Heart left ventricle (tissue), 16 donors: ENCODE measurements at regions not wholly inside any gene's neighbourhood (a gene's known extent, or its start where the extent isn't known, plus 50 kb on each side); places are given as distances from the start of the nearest gene placed in this dataset.

Experiments
- ATAC-seq, 4 donors: fragments of 200-7000 bp; cut with Tn5 transposase; one replicate each; pipeline ENCODE4 v1.9.1; 2020 to 2022; ENCODE audit warnings: moderate library complexity in 4 of 4, mild to moderate bottlenecking in 3 of 4, moderate number of reproducible peaks in 1 of 4
- DNase-seq, 5 donors: peaks; one replicate each; pipeline ENCODE4 v3.0.0-alpha.2; 2020
- H3K27ac ChIP-seq, 12 donors: fragments of 200-600 bp; sonication (generic) in 4 of 12; one replicate each; pipeline versions ENCODE4 v1.5.0 to v1.8.0; 2016 to 2022; ENCODE audit warnings: mild to moderate bottlenecking in 2 of 12
- H3K27me3 ChIP-seq, 9 donors: fragments of 200-600 bp; sonication (generic) in 2 of 9; one replicate each; pipeline versions ENCODE4 v1.5.1 to v1.8.0; 2016 to 2022; ENCODE audit warnings: mild to moderate bottlenecking in 3 of 9
- H3K36me3 ChIP-seq, 9 donors: fragments of 200-600 bp; sonication (generic) in 2 of 9; one replicate each; pipeline versions ENCODE4 v1.5.0 to v1.8.0; 2018 to 2022; ENCODE audit warnings: mild to moderate bottlenecking in 2 of 9
- H3K4me1 ChIP-seq, 12 donors: fragments of 200-600 bp; sonication (generic) in 4 of 12; one replicate each; pipeline versions ENCODE4 v1.5.0 to v1.8.0; 2016 to 2022; ENCODE audit warnings: mild to moderate bottlenecking in 3 of 12
- H3K4me3 ChIP-seq, 12 donors: fragments of 200-600 bp; sonication (generic) in 4 of 12; one replicate each; pipeline versions ENCODE4 v1.5.0 to v1.8.0; 2017 to 2022; ENCODE audit warnings: mild to moderate bottlenecking in 9 of 12, moderate library complexity in 4 of 12
- H3K9me3 ChIP-seq, 12 donors: fragments of 200-600 bp; sonication (generic) in 4 of 12; one replicate each; pipeline versions ENCODE4 v1.5.0 to v1.8.0; 2016 to 2022; ENCODE audit warnings: mild to moderate bottlenecking in 1 of 12
- POLR2A ChIP-seq, 2 donors: fragments of 450-650 bp; IDR thresholded peaks; one replicate each; pipeline ENCODE4 v1.6.1; 2017; ENCODE audit warnings: antibody characterized with exemption in 2 of 2, mild to moderate bottlenecking in 2 of 2, moderate library complexity in 2 of 2
- WGBS, 4 donors: extraction: QIAGEN DNeasy Blood & Tissue Kit in 2 of 4; methylation state at CpG; one replicate each; pipeline versions ENCODE4 v1.1.5 to v1.1.7; 2013 to 2018; 5-methylcytosine and 5-hydroxymethylcytosine counted together
- intact Hi-C, 10 donors: fragments of 100-400 bp; cut with DNase I; formaldehyde crosslinking; loops; one replicate each; pipeline versions ENCODE4 v1.11.1 to v1.14.2; 2022
- TF ChIP-seq, protein P1 (sequence below), 12 donors: fragments of 200-600 bp; sonication (generic) in 4 of 12; IDR thresholded peaks; one replicate each; pipeline versions ENCODE4 v1.5.0 to v1.8.0; 2018 to 2022; ENCODE audit warnings: antibody characterized with exemption in 12 of 12, mild to moderate bottlenecking in 5 of 12
- donor health status: ischemic (EF 13 %, LVEDD 7.1; RV severe dilation, severe dysfunction).
- donor health status: healthy with polysubstance abuse.
- donor health status: DM: no; HTN: yes; CAD: no.
- donor health status: DM: no; HTN: no; CAD: no.
- donor health status: ischemic (EF 25% LVEDD 6.9; RV normal size, moderate dysfunction).
- donor health status: ischemic (EF 25% LVEDD 5.7; RV mildly dilated, moderate dysfunction).
- donor health status: healthy.
- donor health status: DM: yes; HTN: yes; CAD: no.
- donor health status: ischemic (EF 35%, LVEDD 5.7; RV mildly dilated, moderate dysfunction).
- donor health status: nonischemic (EF 11% LVEDD 7.7; RV severe dilation, severe dysfunction).
- donor health status: DM: yes; HTN: yes; CAD: no.
- donor health status: PGD.
- donor health status: ischemic (EF 29% LVEDD 5.4; RV normal size, mild dysfunction).
- donor health status: nonischemic (EF 23%, LVEDD 6.1; RV moderate dilation, normal function).

DNA sequence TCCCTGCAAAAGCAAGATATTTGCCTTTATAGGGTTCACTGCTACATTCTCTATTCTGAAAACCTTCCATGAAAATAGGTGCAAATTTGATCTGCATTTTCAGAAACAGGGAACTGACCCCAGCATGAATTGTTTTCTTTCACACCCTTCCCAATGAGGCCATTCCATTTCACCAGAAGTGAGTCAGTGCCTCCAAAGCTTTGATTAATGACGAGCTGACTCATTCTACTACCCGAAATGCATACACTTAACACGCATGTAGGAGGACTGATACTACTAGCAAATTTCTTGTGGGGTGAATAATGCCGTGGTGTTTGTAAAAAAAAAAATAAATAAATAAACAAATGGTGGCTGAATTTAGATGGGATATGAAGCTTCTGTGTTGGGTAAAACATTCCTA is 146.9 kb upstream of the FGF13 start:
- no peak for TF ChIP-seq POLR2A (IDR thresholded peaks at IDR 0.05)
- TF ChIP-seq, protein P1, sequence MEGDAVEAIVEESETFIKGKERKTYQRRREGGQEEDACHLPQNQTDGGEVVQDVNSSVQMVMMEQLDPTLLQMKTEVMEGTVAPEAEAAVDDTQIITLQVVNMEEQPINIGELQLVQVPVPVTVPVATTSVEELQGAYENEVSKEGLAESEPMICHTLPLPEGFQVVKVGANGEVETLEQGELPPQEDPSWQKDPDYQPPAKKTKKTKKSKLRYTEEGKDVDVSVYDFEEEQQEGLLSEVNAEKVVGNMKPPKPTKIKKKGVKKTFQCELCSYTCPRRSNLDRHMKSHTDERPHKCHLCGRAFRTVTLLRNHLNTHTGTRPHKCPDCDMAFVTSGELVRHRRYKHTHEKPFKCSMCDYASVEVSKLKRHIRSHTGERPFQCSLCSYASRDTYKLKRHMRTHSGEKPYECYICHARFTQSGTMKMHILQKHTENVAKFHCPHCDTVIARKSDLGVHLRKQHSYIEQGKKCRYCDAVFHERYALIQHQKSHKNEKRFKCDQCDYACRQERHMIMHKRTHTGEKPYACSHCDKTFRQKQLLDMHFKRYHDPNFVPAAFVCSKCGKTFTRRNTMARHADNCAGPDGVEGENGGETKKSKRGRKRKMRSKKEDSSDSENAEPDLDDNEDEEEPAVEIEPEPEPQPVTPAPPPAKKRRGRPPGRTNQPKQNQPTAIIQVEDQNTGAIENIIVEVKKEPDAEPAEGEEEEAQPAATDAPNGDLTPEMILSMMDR (IDR thresholded peaks at IDR 0.05): no peak
- Histone ChIP-seq H3K27ac (no peak overlapping the region), H3K36me3 (no peaks in the 10 kb centered on the region), H3K9me3 (no peaks in the 10 kb centered on the region), H3K27me3 (no peaks in the 10 kb centered on the region), H3K4me1 (no peaks in the 10 kb centered on the region), H3K4me3 (no peak overlapping the region)
- ATAC-seq (no peak), DNase-seq (no peak)
- intact Hi-C loops: no loop called here
- WGBS, 4 donors: 64 to 75% (median 71%) methylated on average over 4 of the region's 4 CpGs

DNA sequence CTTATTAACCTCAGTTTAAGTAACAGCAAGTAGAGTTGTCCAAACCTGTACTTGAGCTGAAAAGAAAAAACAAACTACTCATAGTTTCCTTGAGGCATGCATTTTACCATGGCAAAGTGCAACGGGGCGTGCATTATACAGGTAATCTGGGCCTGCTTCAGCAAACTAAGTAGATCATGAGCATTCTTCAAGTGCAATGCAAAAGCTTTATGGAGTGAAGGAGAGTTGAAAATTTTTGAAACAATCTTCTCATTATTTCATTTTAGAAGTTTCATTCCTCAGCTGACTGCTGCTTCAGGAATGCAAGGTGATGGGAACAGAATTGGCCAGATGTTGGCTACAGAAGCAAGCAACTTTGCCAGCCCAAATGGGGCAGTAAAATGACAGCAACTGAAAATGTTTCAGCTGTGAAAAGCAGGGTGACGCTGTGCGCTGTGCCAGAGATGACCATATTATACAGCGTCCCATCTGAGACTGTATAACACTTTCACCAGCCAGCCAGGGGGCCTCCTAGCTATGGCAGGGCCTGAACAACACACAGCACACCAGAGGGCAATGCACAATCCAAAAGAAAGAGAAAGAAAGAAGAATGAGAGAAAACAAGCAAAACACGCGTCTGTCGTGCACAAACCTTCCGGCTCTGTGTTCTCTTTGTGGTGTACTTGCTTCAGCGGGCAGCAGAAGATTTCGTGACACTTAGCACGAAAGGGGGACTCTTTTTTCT is 145.5 kb upstream of the FGF13 start:
- ATAC-seq: no peak
- TF ChIP-seq POLR2A (IDR thresholded peaks at IDR 0.05): no peak
- TF ChIP-seq, protein P1 (IDR thresholded peaks at IDR 0.05): no peak
- WGBS, 4 donors: 82 to 96% (median 92%) methylated on average over 12 of the region's 12 CpGs
- no peak overlapping the region for H3K27ac ChIP-seq
- intact Hi-C loops: no loop called here
- no peaks in the 10 kb centered on the region for H3K36me3 ChIP-seq
- DNase-seq: no peak
- H3K9me3 ChIP-seq: no peaks in the 10 kb centered on the region
- no peak overlapping the region for H3K4me3 ChIP-seq
- no peaks in the 10 kb centered on the region for H3K4me1 ChIP-seq
- H3K27me3 ChIP-seq: no peaks in the 10 kb centered on the region

DNA sequence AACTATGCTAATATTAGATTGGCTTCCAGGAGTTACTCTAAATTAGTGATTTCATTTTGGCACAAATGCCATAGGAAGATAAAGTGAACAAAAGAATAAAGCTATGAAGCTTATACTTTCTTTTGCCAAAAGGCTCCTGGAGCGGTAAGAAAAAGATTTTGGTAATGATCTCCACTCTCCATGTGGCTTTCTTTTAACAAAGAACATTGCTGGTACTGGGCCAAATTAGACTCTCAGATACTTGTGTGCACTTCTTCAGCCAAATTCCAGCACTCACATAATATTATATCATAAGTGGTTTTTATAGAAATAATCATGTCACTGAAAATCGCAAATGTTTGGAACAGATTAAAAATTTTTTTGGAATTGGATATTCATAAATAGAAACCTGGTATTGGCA is 142.4 kb upstream of the FGF13 start:
- TF ChIP-seq, protein P1 (IDR thresholded peaks at IDR 0.05): no peak
- no peak for TF ChIP-seq POLR2A (IDR thresholded peaks at IDR 0.05)
- H3K9me3 ChIP-seq: no peaks in the 10 kb centered on the region
- WGBS, 4 donors: 45 to 77% (median 58%) methylated on average over 2 of the region's 2 CpGs
- no peak overlapping the region for H3K4me3 ChIP-seq
- H3K36me3 ChIP-seq: no peaks in the 10 kb centered on the region
- no peaks in the 10 kb centered on the region for H3K4me1 ChIP-seq
- H3K27ac ChIP-seq: no peak overlapping the region
- DNase-seq (no peak), ATAC-seq (no peak)
- H3K27me3 ChIP-seq: no peaks in the 10 kb centered on the region
- intact Hi-C loops: no loop called here

DNA sequence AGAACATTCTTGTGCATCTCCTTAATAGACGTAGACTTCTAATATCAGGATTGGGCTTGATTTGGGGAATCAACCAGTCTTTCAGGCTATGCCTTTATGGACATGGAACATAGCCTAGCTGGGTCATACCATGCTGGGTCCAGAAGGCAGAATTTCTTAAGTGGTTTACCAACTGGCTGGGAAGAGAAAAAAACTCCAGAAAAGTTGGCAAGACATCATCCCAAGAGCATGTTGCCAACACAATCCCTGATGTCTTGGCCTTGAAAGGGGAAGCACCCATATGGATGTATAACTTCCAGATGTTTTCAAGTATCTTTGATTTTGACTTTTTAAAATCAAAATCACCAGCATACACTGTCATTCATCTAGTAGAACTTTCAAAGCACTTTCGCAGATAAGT is 138.0 kb upstream of the FGF13 start:
- no peaks in the 10 kb centered on the region for H3K9me3 ChIP-seq
- H3K4me1 ChIP-seq: no peaks in the 10 kb centered on the region
- 72 to 94% (median 86%) methylated on average over 2 of the region's 2 CpGs for WGBS, 4 donors
- DNase-seq: no peak
- TF ChIP-seq, protein P1 (IDR thresholded peaks at IDR 0.05): no peak
- TF ChIP-seq POLR2A (IDR thresholded peaks at IDR 0.05): no peak
- intact Hi-C loops: no loop called here
- no peaks in the 10 kb centered on the region for H3K36me3 ChIP-seq
- H3K27me3 ChIP-seq: peaks cover 0 to 6% (median 0%) of the 10 kb centered on the region in 9 donors
- ATAC-seq: no peak
- H3K27ac ChIP-seq: no peak overlapping the region
- no peak overlapping the region for H3K4me3 ChIP-seq
